Fibroblast of pulmonary artery (primary cell): ENCODE measurements at regions not wholly inside any gene's neighbourhood (a gene's known extent, or its start where the extent isn't known, plus 50 kb on each side); places are given as distances from the start of the nearest gene placed in this dataset.

ENCODE experiments used
- DNase-seq: peaks from one replicate; pipeline ENCODE4 v3.0.0-alpha.2; 2010; ENCODE audit warnings: low read depth
- H3K4me3 ChIP-seq: replicated peaks from 2 replicates; pipeline ENCODE4 v1.5.1; 2011; ENCODE audit warnings: low read depth, mild to moderate bottlenecking, control low read depth, low read length, moderate library complexity
- TF ChIP-seq, protein P1 (sequence below): IDR thresholded peaks from 2 replicates; pipeline ENCODE4 v1.5.1; 2011; ENCODE audit warnings: mild to moderate bottlenecking, control low read depth, low read length, inconsistent platforms; ENCODE audit errors: missing control alignments

DNA sequence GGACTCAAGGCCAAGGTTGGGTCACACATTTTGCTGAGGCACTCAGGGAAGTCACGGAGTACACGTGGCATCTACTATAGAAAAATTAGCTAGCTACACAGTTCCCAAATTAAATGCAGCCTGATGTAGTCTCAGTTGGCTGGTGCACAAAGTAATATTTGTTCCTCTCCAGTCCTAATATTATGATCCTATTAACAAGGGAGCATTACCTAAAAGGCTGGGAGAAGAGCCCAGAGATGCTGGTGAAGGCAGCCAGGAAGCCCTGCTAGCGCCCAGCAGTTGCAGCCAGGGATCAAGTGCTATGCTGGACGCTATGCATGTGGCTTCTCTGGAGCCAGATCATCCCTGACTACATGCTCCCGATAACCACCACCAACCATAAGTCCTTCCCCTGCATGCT lies 88.0 kb upstream of the GSC start:
- TF ChIP-seq, protein P1, sequence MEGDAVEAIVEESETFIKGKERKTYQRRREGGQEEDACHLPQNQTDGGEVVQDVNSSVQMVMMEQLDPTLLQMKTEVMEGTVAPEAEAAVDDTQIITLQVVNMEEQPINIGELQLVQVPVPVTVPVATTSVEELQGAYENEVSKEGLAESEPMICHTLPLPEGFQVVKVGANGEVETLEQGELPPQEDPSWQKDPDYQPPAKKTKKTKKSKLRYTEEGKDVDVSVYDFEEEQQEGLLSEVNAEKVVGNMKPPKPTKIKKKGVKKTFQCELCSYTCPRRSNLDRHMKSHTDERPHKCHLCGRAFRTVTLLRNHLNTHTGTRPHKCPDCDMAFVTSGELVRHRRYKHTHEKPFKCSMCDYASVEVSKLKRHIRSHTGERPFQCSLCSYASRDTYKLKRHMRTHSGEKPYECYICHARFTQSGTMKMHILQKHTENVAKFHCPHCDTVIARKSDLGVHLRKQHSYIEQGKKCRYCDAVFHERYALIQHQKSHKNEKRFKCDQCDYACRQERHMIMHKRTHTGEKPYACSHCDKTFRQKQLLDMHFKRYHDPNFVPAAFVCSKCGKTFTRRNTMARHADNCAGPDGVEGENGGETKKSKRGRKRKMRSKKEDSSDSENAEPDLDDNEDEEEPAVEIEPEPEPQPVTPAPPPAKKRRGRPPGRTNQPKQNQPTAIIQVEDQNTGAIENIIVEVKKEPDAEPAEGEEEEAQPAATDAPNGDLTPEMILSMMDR = no peak
- no peak for DNase-seq
- no peak overlapping the region for H3K4me3 ChIP-seq

DNA sequence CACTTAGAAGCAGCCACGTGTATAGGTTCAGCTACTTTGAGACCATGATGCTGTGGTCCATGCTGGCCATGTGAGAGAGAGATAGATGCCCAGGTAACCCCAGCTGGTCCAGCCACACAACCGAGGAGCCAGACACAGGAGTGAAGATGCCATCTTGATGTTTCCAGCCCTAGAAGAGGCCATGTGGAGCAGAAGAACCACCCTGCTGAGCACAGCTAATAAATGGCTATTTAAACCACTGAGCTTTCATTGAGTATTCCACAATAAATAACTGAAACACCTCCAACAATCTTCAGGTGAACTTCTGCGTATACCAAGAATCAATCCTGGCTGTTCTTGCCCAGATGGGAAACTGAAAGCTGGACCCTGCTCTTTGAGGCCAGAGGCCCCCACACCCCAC lies 84.0 kb upstream of the GSC start:
- TF ChIP-seq, protein P1 = no peak
- DNase-seq = no peak
- H3K4me3 ChIP-seq = no peak overlapping the region

DNA sequence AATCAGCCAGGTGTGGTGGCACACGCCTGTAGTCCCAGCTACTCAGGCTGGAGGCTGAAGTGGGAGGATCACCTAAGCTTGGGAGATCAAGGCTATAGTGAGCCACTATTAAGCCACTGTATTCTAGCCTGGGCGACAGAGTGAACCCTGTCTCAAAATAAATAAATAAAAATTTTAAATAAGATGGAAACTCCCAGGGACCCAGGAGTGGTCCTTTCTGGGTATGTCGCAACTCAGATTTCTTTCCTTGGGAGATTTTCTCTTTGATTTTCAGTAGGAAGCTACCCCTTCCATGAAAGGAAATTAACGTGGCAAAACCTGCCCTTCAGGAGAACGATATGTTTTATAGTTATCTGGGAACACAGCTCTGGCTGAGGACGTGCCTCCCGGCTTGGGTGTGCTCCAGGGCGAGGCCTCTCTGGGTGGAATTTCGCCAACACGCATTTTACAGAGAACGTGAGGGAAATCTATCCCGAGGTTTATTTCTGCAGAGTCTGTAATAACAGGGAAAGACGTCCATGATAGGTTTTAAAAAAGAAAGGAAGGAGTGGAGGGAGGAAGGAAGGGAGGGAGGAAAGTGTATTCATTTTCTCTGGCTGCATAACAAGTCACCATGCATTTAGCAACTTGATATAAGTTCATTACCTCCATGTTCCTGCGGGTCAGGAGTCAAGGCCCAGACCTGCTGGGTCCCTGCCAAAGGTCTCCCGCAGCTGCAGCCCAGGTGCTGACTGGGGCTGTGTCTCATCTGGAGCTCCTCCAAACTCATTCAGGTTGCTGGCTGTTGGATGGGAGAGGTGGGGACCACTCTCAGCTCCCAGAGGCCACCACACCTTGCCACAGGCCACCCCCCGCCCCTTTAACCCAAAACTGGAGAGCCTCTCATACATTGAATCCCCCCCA lies 80.6 kb upstream of the GSC start:
- TF ChIP-seq, protein P1 = no peak

DNA sequence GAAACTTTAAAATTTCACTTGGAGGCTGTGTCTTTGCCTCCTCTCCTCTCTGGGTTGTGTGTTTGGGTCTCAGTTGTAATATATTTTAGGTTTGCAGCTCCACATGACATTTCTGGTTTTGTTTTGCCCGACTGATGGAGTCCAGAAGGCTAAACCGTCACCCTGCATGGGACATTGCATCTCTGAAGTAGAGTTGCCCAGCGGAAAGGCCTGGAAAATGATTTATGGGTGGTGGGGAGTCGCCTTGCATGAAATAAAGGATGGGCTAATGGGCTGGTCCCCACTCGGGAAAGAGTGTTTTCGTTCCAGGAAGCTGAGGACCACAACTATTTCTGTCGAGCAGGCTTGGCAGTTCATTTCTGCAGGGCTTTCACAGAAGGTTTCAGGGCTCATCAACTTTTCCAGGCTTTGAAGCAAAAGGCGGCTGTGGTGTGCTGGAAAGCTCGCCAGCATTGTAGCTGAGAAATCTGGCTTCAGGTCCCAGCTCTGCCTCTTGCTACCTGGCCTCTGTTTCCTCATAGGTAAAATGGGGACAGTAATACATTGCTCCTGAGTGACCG lies 74.8 kb upstream of the GSC start:
- DNase-seq = no peak
- H3K4me3 ChIP-seq = no peak overlapping the region

More for the DNA sequence above, 80.6 kb upstream of the GSC start:
- H3K4me3 ChIP-seq = no peak overlapping the region
- DNase-seq = no peak

DNA sequence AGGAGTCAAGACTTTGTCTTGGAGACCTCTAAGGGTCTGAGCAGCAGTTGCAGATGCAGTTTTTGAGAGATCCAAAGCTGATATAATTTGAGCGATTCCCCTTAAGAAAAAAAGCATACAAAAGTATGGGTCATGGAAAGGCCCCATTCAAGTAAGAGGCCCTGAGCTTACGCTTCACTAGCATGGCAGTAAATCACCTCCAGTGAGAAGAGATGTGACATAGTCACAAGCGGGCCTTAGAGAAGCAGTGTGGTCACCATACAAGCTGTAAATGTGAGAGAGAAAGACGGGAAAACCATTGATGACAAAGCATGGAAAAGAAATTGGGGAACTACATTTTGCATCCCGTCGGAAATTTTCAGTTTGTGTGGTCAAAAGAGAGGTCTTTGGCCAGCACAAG lies 70.6 kb upstream of the GSC start:
- DNase-seq = no peak
- TF ChIP-seq, protein P1 = no peak
- H3K4me3 ChIP-seq = no peak overlapping the region

More for the DNA sequence above, 74.8 kb upstream of the GSC start:
- TF ChIP-seq, protein P1 = no peak

DNA sequence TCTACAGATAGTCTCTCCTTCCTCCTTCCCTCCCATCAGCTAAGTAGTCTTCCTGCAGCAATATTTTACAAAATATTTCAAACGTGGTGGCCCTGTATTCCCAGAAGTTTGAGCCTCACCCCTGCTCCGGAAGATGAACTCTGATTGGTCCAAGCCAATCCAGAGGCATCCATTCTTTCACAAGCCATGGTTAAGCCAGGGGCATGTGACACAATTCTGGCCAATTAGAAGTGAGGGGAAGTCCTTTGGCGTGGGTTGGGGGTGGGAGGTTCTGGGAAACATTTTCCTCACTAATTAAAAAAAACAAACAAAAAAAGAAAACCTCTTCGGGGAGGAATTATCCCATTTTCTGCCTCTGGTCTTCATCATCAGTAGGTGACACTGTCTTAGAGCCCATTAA lies 69.4 kb upstream of the GSC start:
- no peak for DNase-seq
- TF ChIP-seq, protein P1 = no peak
- H3K4me3 ChIP-seq = no peak overlapping the region

DNA sequence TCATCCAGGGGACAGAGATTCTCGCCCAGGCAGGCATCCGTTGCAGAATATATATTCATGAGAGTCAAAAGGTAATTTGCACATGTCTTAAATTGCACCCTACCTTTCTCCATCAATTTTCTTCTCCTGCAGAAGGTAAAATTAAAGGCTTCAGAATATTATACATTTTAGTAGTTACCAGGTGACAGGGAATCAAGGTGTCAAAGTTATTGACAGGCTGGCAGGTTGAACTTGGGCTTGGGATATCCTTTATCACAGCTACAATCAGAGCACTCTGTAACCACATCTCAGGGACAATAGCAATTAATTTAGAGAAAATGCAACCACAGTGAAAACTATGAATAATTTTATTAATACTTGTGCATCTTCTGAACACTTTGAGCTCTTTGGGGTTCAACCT lies 66.9 kb upstream of the GSC start:
- no peak for DNase-seq
- TF ChIP-seq, protein P1 = no peak
- H3K4me3 ChIP-seq = no peak overlapping the region
